Prostate gland (tissue), 2 donors: ENCODE measurements at regions not wholly inside any gene's neighbourhood (a gene's known extent, or its start where the extent isn't known, plus 50 kb on each side); places are given as distances from the start of the nearest gene placed in this dataset.

Source experiments
- POLR2A ChIP-seq: fragments of 450-650 bp; IDR thresholded peaks from one replicate; pipeline ENCODE4 v1.6.1; 2016; ENCODE audit warnings: antibody characterized with exemption, mild to moderate bottlenecking
- POLR2AphosphoS5 ChIP-seq: sonication (generic); formaldehyde crosslinking; IDR thresholded peaks from one replicate; pipeline ENCODE4 v1.6.1; 2017; ENCODE audit warnings: antibody characterized with exemption
- TF ChIP-seq, protein P1 (sequence below), 4 experiments: fragments of 200-600 bp in 2 of 4; fragments of 450-650 bp in 2 of 4; sonication (generic) in 2 of 4; IDR thresholded peaks; 1 replicate in 3 of 4; 2 replicates in 1 of 4; pipeline ENCODE4 v1.5.1; 2016 to 2019; ENCODE audit warnings: antibody characterized with exemption in 4 of 4, mild to moderate bottlenecking in 2 of 4, moderate library complexity in 2 of 4

- TF ChIP-seq POLR2A (no peak), POLR2AphosphoS5 (no peak)
- TF ChIP-seq, protein P1, sequence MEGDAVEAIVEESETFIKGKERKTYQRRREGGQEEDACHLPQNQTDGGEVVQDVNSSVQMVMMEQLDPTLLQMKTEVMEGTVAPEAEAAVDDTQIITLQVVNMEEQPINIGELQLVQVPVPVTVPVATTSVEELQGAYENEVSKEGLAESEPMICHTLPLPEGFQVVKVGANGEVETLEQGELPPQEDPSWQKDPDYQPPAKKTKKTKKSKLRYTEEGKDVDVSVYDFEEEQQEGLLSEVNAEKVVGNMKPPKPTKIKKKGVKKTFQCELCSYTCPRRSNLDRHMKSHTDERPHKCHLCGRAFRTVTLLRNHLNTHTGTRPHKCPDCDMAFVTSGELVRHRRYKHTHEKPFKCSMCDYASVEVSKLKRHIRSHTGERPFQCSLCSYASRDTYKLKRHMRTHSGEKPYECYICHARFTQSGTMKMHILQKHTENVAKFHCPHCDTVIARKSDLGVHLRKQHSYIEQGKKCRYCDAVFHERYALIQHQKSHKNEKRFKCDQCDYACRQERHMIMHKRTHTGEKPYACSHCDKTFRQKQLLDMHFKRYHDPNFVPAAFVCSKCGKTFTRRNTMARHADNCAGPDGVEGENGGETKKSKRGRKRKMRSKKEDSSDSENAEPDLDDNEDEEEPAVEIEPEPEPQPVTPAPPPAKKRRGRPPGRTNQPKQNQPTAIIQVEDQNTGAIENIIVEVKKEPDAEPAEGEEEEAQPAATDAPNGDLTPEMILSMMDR (IDR thresholded peaks at IDR 0.05), result no peak
These were observed 178.2 kb upstream of the NR3C1 start for GRCh38 chr5:143581649-143582048.
